ENCODE measurements at regions not wholly inside any gene's neighbourhood (a gene's known extent, or its start where the extent isn't known, plus 50 kb on each side); places are given as distances from the start of the nearest gene placed in this dataset.

GRCh38 chr11:88424881-88425280, 87.3 kb upstream of the CTSC start:
- TF ChIP-seq, protein P1, sequence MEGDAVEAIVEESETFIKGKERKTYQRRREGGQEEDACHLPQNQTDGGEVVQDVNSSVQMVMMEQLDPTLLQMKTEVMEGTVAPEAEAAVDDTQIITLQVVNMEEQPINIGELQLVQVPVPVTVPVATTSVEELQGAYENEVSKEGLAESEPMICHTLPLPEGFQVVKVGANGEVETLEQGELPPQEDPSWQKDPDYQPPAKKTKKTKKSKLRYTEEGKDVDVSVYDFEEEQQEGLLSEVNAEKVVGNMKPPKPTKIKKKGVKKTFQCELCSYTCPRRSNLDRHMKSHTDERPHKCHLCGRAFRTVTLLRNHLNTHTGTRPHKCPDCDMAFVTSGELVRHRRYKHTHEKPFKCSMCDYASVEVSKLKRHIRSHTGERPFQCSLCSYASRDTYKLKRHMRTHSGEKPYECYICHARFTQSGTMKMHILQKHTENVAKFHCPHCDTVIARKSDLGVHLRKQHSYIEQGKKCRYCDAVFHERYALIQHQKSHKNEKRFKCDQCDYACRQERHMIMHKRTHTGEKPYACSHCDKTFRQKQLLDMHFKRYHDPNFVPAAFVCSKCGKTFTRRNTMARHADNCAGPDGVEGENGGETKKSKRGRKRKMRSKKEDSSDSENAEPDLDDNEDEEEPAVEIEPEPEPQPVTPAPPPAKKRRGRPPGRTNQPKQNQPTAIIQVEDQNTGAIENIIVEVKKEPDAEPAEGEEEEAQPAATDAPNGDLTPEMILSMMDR (IDR thresholded peaks at IDR 0.05), result no peak
- TF ChIP-seq POLR2A (IDR thresholded peaks at IDR 0.05), result no peak
